AG04450 (cell line): ENCODE measurements at regions not wholly inside any gene's neighbourhood (a gene's known extent, or its start where the extent isn't known, plus 50 kb on each side); places are given as distances from the start of the nearest gene placed in this dataset.
"Not testable (repeated sequence)": the region's sequence is repeated elsewhere in the genome, so short reads cannot be mapped to it uniquely, and the experiment has no call there.

Source experiments
- CTCF ChIA-PET: fragments of 300-600, 350-600 bp; formaldehyde crosslinking; extraction: SDS; loops from one replicate; lab custom pipeline; 2022; ENCODE audit warnings: antibody characterized with exemption, inconsistent platforms; lab: Charles Lee
- POLR2A ChIA-PET: fragments of 350-600 bp; formaldehyde crosslinking; extraction: SDS; loops from one replicate; lab custom pipeline; 2021; ENCODE audit warnings: antibody characterized with exemption, inconsistent platforms; lab: Yijun Ruan, JAX
- DNase-seq: peaks from one replicate; pipeline ENCODE4 v3.0.0-alpha.2; 2011; ENCODE audit warnings: low read depth, low spot score
- H3K27ac ChIP-seq: one replicate; pipeline ENCODE4 v1.5.1; 2012; ENCODE audit warnings: low read depth, low read length, control low read depth
- H3K27me3 ChIP-seq: one replicate; pipeline ENCODE4 v1.6.0; 2012; ENCODE audit warnings: low read length; ENCODE audit not compliant: control insufficient read depth, insufficient read depth
- H3K4me3 ChIP-seq: 2 replicates; pipeline ENCODE4 v1.5.1; 2011; ENCODE audit warnings: mild to moderate bottlenecking, low read depth, low read length, control low read depth
- H3K9me3 ChIP-seq: 2 replicates; pipeline ENCODE4 v1.5.1; 2012; ENCODE audit warnings: low read length; ENCODE audit not compliant: control insufficient read depth, insufficient read depth
- CTCF ChIP-seq: IDR thresholded peaks from 2 replicates; pipeline ENCODE4 v1.5.1; 2011; ENCODE audit warnings: low read depth, low read length, control low read depth, inconsistent platforms

- H3K9me3 ChIP-seq, H3K27ac ChIP-seq, H3K27me3 ChIP-seq, DNase-seq, H3K4me3 ChIP-seq, POLR2A ChIA-PET, CTCF ChIA-PET: not testable (repeated sequence)
Measured at GRCh38 chr5:62240494-62240893, 65.5 kb upstream of the KIF2A start.

GRCh38 chr5:62242000-62242399 lies 64.0 kb upstream of the KIF2A start:
- CTCF ChIA-PET, H3K27me3 ChIP-seq, H3K27ac ChIP-seq, DNase-seq, H3K9me3 ChIP-seq, POLR2A ChIA-PET, H3K4me3 ChIP-seq: not testable (repeated sequence)

- H3K4me3 ChIP-seq, H3K9me3 ChIP-seq, DNase-seq, POLR2A ChIA-PET, H3K27me3 ChIP-seq, CTCF ChIA-PET, H3K27ac ChIP-seq: not testable (repeated sequence)
Measured at GRCh38 chr5:62243046-62243445, 63.0 kb upstream of the KIF2A start.

GRCh38 chr5:62248192-62248591 lies 57.8 kb upstream of the KIF2A start:
- DNase-seq, H3K27ac ChIP-seq, CTCF ChIA-PET: not testable (repeated sequence)

GRCh38 chr5:62250085-62250484 lies 55.9 kb upstream of the KIF2A start:
- DNase-seq, H3K27ac ChIP-seq, POLR2A ChIA-PET, H3K27me3 ChIP-seq, H3K9me3 ChIP-seq, CTCF ChIA-PET, H3K4me3 ChIP-seq: not testable (repeated sequence)

More at GRCh38 chr5:62248192-62248591, 57.8 kb upstream of the KIF2A start:
- POLR2A ChIA-PET, H3K27me3 ChIP-seq, H3K4me3 ChIP-seq, H3K9me3 ChIP-seq: not testable (repeated sequence)

GRCh38 chr5:62250919-62251318 lies 55.1 kb upstream of the KIF2A start:
- DNase-seq, H3K9me3 ChIP-seq, H3K27me3 ChIP-seq, CTCF ChIA-PET, H3K27ac ChIP-seq, H3K4me3 ChIP-seq, POLR2A ChIA-PET: not testable (repeated sequence)

GRCh38 chr5:62252519-62252918 lies 53.5 kb upstream of the KIF2A start:
- H3K27ac ChIP-seq, CTCF ChIA-PET, DNase-seq, POLR2A ChIA-PET, H3K9me3 ChIP-seq, H3K4me3 ChIP-seq, H3K27me3 ChIP-seq: not testable (repeated sequence)

GRCh38 chr5:62255551-62255950 lies 50.5 kb upstream of the KIF2A start:
- H3K4me3 ChIP-seq, CTCF ChIA-PET, POLR2A ChIA-PET, H3K9me3 ChIP-seq, H3K27me3 ChIP-seq, H3K27ac ChIP-seq, DNase-seq: not testable (repeated sequence)

- DNase-seq: no peak
- POLR2A ChIA-PET: no interaction called here
- TF ChIP-seq CTCF: no peak
- CTCF ChIA-PET: no interaction called here
- no peak overlapping the region for H3K27ac ChIP-seq
- H3K27me3 ChIP-seq: no peaks in the 10 kb centered on the region
- no peaks in the 10 kb centered on the region for H3K9me3 ChIP-seq
- no peak overlapping the region for H3K4me3 ChIP-seq
Measured at GRCh38 chr5:62256161-62257019, 49.6 kb upstream of the KIF2A start.
